ENCODE measurements at regions not wholly inside any gene's neighbourhood (a gene's known extent, or its start where the extent isn't known, plus 50 kb on each side); places are given as distances from the start of the nearest gene placed in this dataset.
A peak's percentile ranks its signal among the peaks of the same experiment; 100 is the strongest.
"Not testable (repeated sequence)": the region's sequence is repeated elsewhere in the genome, so short reads cannot be mapped to it uniquely, and the experiment has no call there.

- not testable (repeated sequence) for DNase-seq
These were observed 64.5 kb downstream of the SLC30A10 start for GRCh38 chr1:219863816-219864215.

- DNase-seq, result no peak
These were observed 66.0 kb downstream of the SLC30A10 start for GRCh38 chr1:219862366-219862765.

- DNase-seq, result no peak
These were observed 69.4 kb downstream of the SLC30A10 start for GRCh38 chr1:219858980-219859379.

- DNase-seq, result no peak
These were observed 81.0 kb downstream of the SLC30A10 start for GRCh38 chr1:219847215-219847855.

- not testable (repeated sequence) for DNase-seq
These were observed 88.8 kb downstream of the SLC30A10 start for GRCh38 chr1:219839595-219839994.

- DNase-seq, result no peak
These were observed 90.4 kb downstream of the SLC30A10 start for GRCh38 chr1:219837994-219838294.

GRCh38 chr1:219837274-219837993, 90.9 kb downstream of the SLC30A10 start:
- DNase-seq, result no peak

- no peak for DNase-seq
These were observed 93.9 kb downstream of the SLC30A10 start for GRCh38 chr1:219834314-219834917.

- DNase-seq, result no peak
These were observed 95.0 kb downstream of the SLC30A10 start for GRCh38 chr1:219833214-219833815.

GRCh38 chr1:219826290-219826689, 102.1 kb downstream of the SLC30A10 start:
- no peak for DNase-seq

GRCh38 chr1:219825355-219825754, 103.0 kb downstream of the SLC30A10 start:
- no peak for DNase-seq

- DNase-seq, result no peak
These were observed 104.0 kb downstream of the SLC30A10 start for GRCh38 chr1:219824338-219824737.

GRCh38 chr1:219820551-219820950, 107.8 kb downstream of the SLC30A10 start:
- no peak for DNase-seq

- no peak for DNase-seq
These were observed 110.4 kb downstream of the SLC30A10 start for GRCh38 chr1:219817914-219818313.

- DNase-seq, result no peak
These were observed 115.1 kb downstream of the SLC30A10 start for GRCh38 chr1:219813294-219813693.

GRCh38 chr1:219812491-219813203, 115.7 kb downstream of the SLC30A10 start:
- peak; percentile 2 for DNase-seq

- DNase-seq, result no peak
These were observed 116.3 kb downstream of the SLC30A10 start for GRCh38 chr1:219812086-219812485.

- DNase-seq, result no peak
These were observed 117.9 kb downstream of the SLC30A10 start for GRCh38 chr1:219810451-219810850.

- no peak for DNase-seq
These were observed 119.6 kb downstream of the SLC30A10 start for GRCh38 chr1:219808790-219809189.

GRCh38 chr1:219806642-219807041, 121.7 kb downstream of the SLC30A10 start:
- no peak for DNase-seq

- no peak for DNase-seq
These were observed 122.3 kb downstream of the SLC30A10 start for GRCh38 chr1:219806020-219806419.

- no peak for DNase-seq
These were observed 123.2 kb downstream of the SLC30A10 start for GRCh38 chr1:219805191-219805590.

- no peak for DNase-seq
These were observed 127.1 kb downstream of the SLC30A10 start for GRCh38 chr1:219801156-219801820.

Measured in CD4-positive, alpha-beta T cell treated with Interleukin-21 for 1 hour (primary cell).